ENCODE measurements at regions not wholly inside any gene's neighbourhood (a gene's known extent, or its start where the extent isn't known, plus 50 kb on each side); places are given as distances from the start of the nearest gene placed in this dataset.

- H3K27ac Mint-ChIP-seq, result no peak overlapping the region
- no peaks in the 10 kb centered on the region for H3K27me3 ChIP-seq (replicated peaks in 1 of 2; ENCODE audit: control insufficient read depth in 2 of 2, extremely low read depth in 1 of 2, insufficient read depth in 2 of 2, low read length in 1 of 2)
- no peaks in the 10 kb centered on the region for H3K4me1 Mint-ChIP-seq
- ChIA-PET POLR2A (no interaction called here), CTCF (interaction anchor here in 1 of 2 donors (0.7 kb wide), 1 partner anchor 103 kb away, joined by 3 read pairs; no protein-coding TSS in a partner anchor)
- no peaks in the 10 kb centered on the region for H3K36me3 ChIP-seq (ENCODE audit: control insufficient read depth in 2 of 2, extremely low read depth in 1 of 2, insufficient read depth in 1 of 2, low read length in 1 of 2)
- no peak overlapping the region for H3K27ac ChIP-seq (ENCODE audit: low read length)
- H3K9me3 ChIP-seq, result no peaks in the 10 kb centered on the region
- DNase-seq (no peak), ATAC-seq (replicated peaks in 1 of 4) (no peak)
- no peak overlapping the region for H3K4me3 Mint-ChIP-seq
- no peaks in the 10 kb centered on the region for H3K9me3 Mint-ChIP-seq
- peaks cover 8 to 9% of the 10 kb centered on the region in 2 donors for H3K27me3 Mint-ChIP-seq
- WGBS (ENCODE audit: insufficient coverage), result no CpG with 5 or more reads among the region's 3 CpGs
- no peaks in the 10 kb centered on the region for H3K36me3 Mint-ChIP-seq
- no peak overlapping the region for H3K4me3 ChIP-seq (ENCODE audit: control insufficient read depth in 1 of 2, extremely low read depth in 1 of 2, low read length in 1 of 2)
- H3K4me1 ChIP-seq (ENCODE audit: control insufficient read depth in 1 of 2, extremely low read depth in 1 of 2, insufficient read depth in 2 of 2, low read length in 2 of 2), result no peaks in the 10 kb centered on the region
Observed at GRCh38 chr1:78231477-78231876, 185.7 kb downstream of the GIPC2 start.

- H3K4me3 Mint-ChIP-seq, result no peak overlapping the region
- no peaks in the 10 kb centered on the region for H3K4me1 ChIP-seq (ENCODE audit: control insufficient read depth in 1 of 2, extremely low read depth in 1 of 2, insufficient read depth in 2 of 2, low read length in 2 of 2)
- peaks cover 9 to 10% of the 10 kb centered on the region in 2 donors for H3K27me3 Mint-ChIP-seq
- DNase-seq (no peak), ATAC-seq (replicated peaks in 1 of 4) (no peak)
- H3K9me3 Mint-ChIP-seq, result peaks cover 0 to 3% (median 0%) of the 10 kb centered on the region in 3 donors
- ChIA-PET CTCF (interaction anchor here in 1 of 2 donors (0.7 kb wide), 1 partner anchor 103 kb away, joined by 3 read pairs; no protein-coding TSS in a partner anchor), POLR2A (no interaction called here)
- no peaks in the 10 kb centered on the region for H3K27me3 ChIP-seq (replicated peaks in 1 of 2; ENCODE audit: control insufficient read depth in 2 of 2, extremely low read depth in 1 of 2, insufficient read depth in 2 of 2, low read length in 1 of 2)
- no peaks in the 10 kb centered on the region for H3K36me3 ChIP-seq (ENCODE audit: control insufficient read depth in 2 of 2, extremely low read depth in 1 of 2, insufficient read depth in 1 of 2, low read length in 1 of 2)
- H3K4me1 Mint-ChIP-seq, result no peaks in the 10 kb centered on the region
- no peak overlapping the region for H3K27ac ChIP-seq (ENCODE audit: low read length)
- H3K9me3 ChIP-seq, result no peaks in the 10 kb centered on the region
- no peaks in the 10 kb centered on the region for H3K36me3 Mint-ChIP-seq
- H3K27ac Mint-ChIP-seq, result no peak overlapping the region
- H3K4me3 ChIP-seq (ENCODE audit: control insufficient read depth in 1 of 2, extremely low read depth in 1 of 2, low read length in 1 of 2), result no peak overlapping the region
Observed at GRCh38 chr1:78231894-78232293, 186.1 kb downstream of the GIPC2 start.

- DNase-seq (no peak), ATAC-seq (replicated peaks in 1 of 4) (no peak)
- POLR2A ChIA-PET, result no interaction called here
- Histone ChIP-seq H3K27ac (ENCODE audit: low read length) (no peak overlapping the region), H3K36me3 (ENCODE audit: control insufficient read depth in 2 of 2, extremely low read depth in 1 of 2, insufficient read depth in 1 of 2, low read length in 1 of 2) (no peaks in the 10 kb centered on the region), H3K27me3 (replicated peaks in 1 of 2; ENCODE audit: control insufficient read depth in 2 of 2, extremely low read depth in 1 of 2, insufficient read depth in 2 of 2, low read length in 1 of 2) (no peaks in the 10 kb centered on the region), H3K9me3 (no peaks in the 10 kb centered on the region), H3K4me3 (ENCODE audit: control insufficient read depth in 1 of 2, extremely low read depth in 1 of 2, low read length in 1 of 2) (no peak overlapping the region), H3K4me1 (ENCODE audit: control insufficient read depth in 1 of 2, extremely low read depth in 1 of 2, insufficient read depth in 2 of 2, low read length in 2 of 2) (no peaks in the 10 kb centered on the region)
- CTCF ChIA-PET, result no interaction called here
- Mint-ChIP-seq H3K27me3 (peaks cover 6 to 9% of the 10 kb centered on the region in 2 donors), H3K4me1 (no peaks in the 10 kb centered on the region), H3K4me3 (no peak overlapping the region), H3K9me3 (peaks cover 0 to 7% (median 0%) of the 10 kb centered on the region in 3 donors), H3K36me3 (no peaks in the 10 kb centered on the region), H3K27ac (no peak overlapping the region)
Observed at GRCh38 chr1:78232630-78233029, 186.9 kb downstream of the GIPC2 start.

DNA sequence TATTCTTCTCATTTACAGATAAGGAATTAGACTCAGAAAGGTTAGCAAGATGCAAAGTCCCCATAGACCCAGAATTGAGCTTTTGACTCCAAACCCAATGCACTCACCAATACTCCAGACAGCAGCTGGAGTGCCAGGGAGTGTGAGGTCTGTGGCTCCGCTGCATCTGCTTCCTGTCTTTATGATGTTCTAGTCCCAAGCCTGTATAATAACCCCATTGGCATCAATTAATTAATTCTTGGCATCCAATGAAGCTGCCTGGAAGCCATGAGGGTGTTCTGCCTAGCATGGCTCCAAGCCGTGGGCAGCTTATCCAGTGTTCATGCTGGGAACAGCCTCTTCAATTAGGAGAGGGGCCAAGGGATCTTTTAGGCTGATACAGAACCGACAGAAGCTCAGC is 188.7 kb downstream of the GIPC2 start:
- 21% methylated on average over 2 of the region's 3 CpGs for WGBS (ENCODE audit: insufficient coverage)
- no peak overlapping the region for H3K27ac Mint-ChIP-seq
- no peak for ATAC-seq (replicated peaks in 1 of 4)
- Histone ChIP-seq H3K36me3 (ENCODE audit: control insufficient read depth in 2 of 2, extremely low read depth in 1 of 2, insufficient read depth in 1 of 2, low read length in 1 of 2) (no peaks in the 10 kb centered on the region), H3K27me3 (replicated peaks in 1 of 2; ENCODE audit: control insufficient read depth in 2 of 2, extremely low read depth in 1 of 2, insufficient read depth in 2 of 2, low read length in 1 of 2) (no peaks in the 10 kb centered on the region), H3K9me3 (no peaks in the 10 kb centered on the region), H3K4me1 (ENCODE audit: control insufficient read depth in 1 of 2, extremely low read depth in 1 of 2, insufficient read depth in 2 of 2, low read length in 2 of 2) (no peaks in the 10 kb centered on the region), H3K4me3 (ENCODE audit: control insufficient read depth in 1 of 2, extremely low read depth in 1 of 2, low read length in 1 of 2) (no peak overlapping the region), H3K27ac (ENCODE audit: low read length) (no peak overlapping the region)
- no peak for DNase-seq
- peaks cover 0 to 14% (median 10%) of the 10 kb centered on the region in 3 donors for H3K9me3 Mint-ChIP-seq
- CTCF ChIA-PET, result no interaction called here
- H3K4me3 Mint-ChIP-seq, result no peak overlapping the region
- no peaks in the 10 kb centered on the region for H3K36me3 Mint-ChIP-seq
- peaks cover 6 to 9% of the 10 kb centered on the region in 2 donors for H3K27me3 Mint-ChIP-seq
- POLR2A ChIA-PET, result no interaction called here
- no peaks in the 10 kb centered on the region for H3K4me1 Mint-ChIP-seq

DNA sequence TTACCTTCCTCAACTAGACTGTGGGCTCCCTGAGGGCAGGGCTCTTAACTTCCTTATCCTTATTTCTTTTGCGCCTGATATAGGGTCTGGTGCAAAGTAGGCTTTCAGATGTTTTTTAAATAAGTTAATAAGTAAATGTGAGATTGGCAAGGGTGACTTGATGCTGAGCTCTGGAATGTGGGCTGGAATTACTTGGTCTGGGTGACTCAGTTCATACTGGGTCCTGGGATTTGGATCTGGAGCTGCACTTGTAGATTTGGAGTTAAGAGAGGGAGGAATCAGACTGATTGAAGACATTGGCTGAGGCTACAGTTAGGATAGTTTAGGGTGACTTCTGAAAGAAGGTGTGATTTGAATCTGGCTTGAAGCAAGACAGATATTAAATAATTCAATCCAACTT is 190.9 kb downstream of the GIPC2 start:
- Mint-ChIP-seq H3K36me3 (no peaks in the 10 kb centered on the region), H3K4me3 (no peak overlapping the region), H3K27me3 (peaks cover 2 to 5% of the 10 kb centered on the region in 2 donors), H3K4me1 (no peaks in the 10 kb centered on the region), H3K9me3 (peaks cover 6 to 14% (median 14%) of the 10 kb centered on the region in 3 donors), H3K27ac (no peak overlapping the region)
- Histone ChIP-seq H3K4me1 (ENCODE audit: control insufficient read depth in 1 of 2, extremely low read depth in 1 of 2, insufficient read depth in 2 of 2, low read length in 2 of 2) (no peaks in the 10 kb centered on the region), H3K9me3 (no peaks in the 10 kb centered on the region), H3K4me3 (ENCODE audit: control insufficient read depth in 1 of 2, extremely low read depth in 1 of 2, low read length in 1 of 2) (no peak overlapping the region), H3K36me3 (ENCODE audit: control insufficient read depth in 2 of 2, extremely low read depth in 1 of 2, insufficient read depth in 1 of 2, low read length in 1 of 2) (no peaks in the 10 kb centered on the region), H3K27ac (ENCODE audit: low read length) (no peak overlapping the region), H3K27me3 (replicated peaks in 1 of 2; ENCODE audit: control insufficient read depth in 2 of 2, extremely low read depth in 1 of 2, insufficient read depth in 2 of 2, low read length in 1 of 2) (no peaks in the 10 kb centered on the region)
- ATAC-seq (replicated peaks in 1 of 4) (no peak), DNase-seq (no peak)
- POLR2A ChIA-PET, result no interaction called here
- WGBS (ENCODE audit: insufficient coverage), result 67% methylated on average over 1 of the region's 1 CpG
- CTCF ChIA-PET, result no interaction called here

- Histone ChIP-seq H3K27ac (ENCODE audit: low read length) (no peak overlapping the region), H3K27me3 (replicated peaks in 1 of 2; ENCODE audit: control insufficient read depth in 2 of 2, extremely low read depth in 1 of 2, insufficient read depth in 2 of 2, low read length in 1 of 2) (no peaks in the 10 kb centered on the region), H3K9me3 (no peaks in the 10 kb centered on the region), H3K4me3 (ENCODE audit: control insufficient read depth in 1 of 2, extremely low read depth in 1 of 2, low read length in 1 of 2) (no peak overlapping the region), H3K36me3 (ENCODE audit: control insufficient read depth in 2 of 2, extremely low read depth in 1 of 2, insufficient read depth in 1 of 2, low read length in 1 of 2) (no peaks in the 10 kb centered on the region), H3K4me1 (ENCODE audit: control insufficient read depth in 1 of 2, extremely low read depth in 1 of 2, insufficient read depth in 2 of 2, low read length in 2 of 2) (no peaks in the 10 kb centered on the region)
- Mint-ChIP-seq H3K4me1 (no peaks in the 10 kb centered on the region), H3K9me3 (peaks cover 6 to 14% (median 14%) of the 10 kb centered on the region in 3 donors), H3K27ac (no peak overlapping the region), H3K36me3 (no peaks in the 10 kb centered on the region), H3K4me3 (no peak overlapping the region), H3K27me3 (peaks cover 2 to 5% of the 10 kb centered on the region in 2 donors)
- ChIA-PET POLR2A (no interaction called here), CTCF (no interaction called here)
- DNase-seq, result no peak
- ATAC-seq (replicated peaks in 1 of 4), result no peak
- WGBS (ENCODE audit: insufficient coverage), result 43% methylated on average over 1 of the region's 4 CpGs
Observed at GRCh38 chr1:78237364-78237916, 191.7 kb downstream of the GIPC2 start.

- Mint-ChIP-seq H3K27me3 (peaks cover 2 to 5% of the 10 kb centered on the region in 2 donors), H3K9me3 (peaks cover 6 to 14% (median 14%) of the 10 kb centered on the region in 3 donors), H3K4me1 (no peaks in the 10 kb centered on the region), H3K36me3 (no peaks in the 10 kb centered on the region), H3K4me3 (no peak overlapping the region), H3K27ac (no peak overlapping the region)
- ChIA-PET POLR2A (no interaction called here), CTCF (no interaction called here)
- no CpG with 5 or more reads among the region's 2 CpGs for WGBS (ENCODE audit: insufficient coverage)
- H3K4me3 ChIP-seq (ENCODE audit: control insufficient read depth in 1 of 2, extremely low read depth in 1 of 2, low read length in 1 of 2), result no peak overlapping the region
- H3K27ac ChIP-seq (ENCODE audit: low read length), result no peak overlapping the region
- no peak for DNase-seq
- H3K4me1 ChIP-seq (ENCODE audit: control insufficient read depth in 1 of 2, extremely low read depth in 1 of 2, insufficient read depth in 2 of 2, low read length in 2 of 2), result no peaks in the 10 kb centered on the region
- no peaks in the 10 kb centered on the region for H3K27me3 ChIP-seq (replicated peaks in 1 of 2; ENCODE audit: control insufficient read depth in 2 of 2, extremely low read depth in 1 of 2, insufficient read depth in 2 of 2, low read length in 1 of 2)
- ATAC-seq (replicated peaks in 1 of 4), result no peak
- H3K9me3 ChIP-seq, result no peaks in the 10 kb centered on the region
- no peaks in the 10 kb centered on the region for H3K36me3 ChIP-seq (ENCODE audit: control insufficient read depth in 2 of 2, extremely low read depth in 1 of 2, insufficient read depth in 1 of 2, low read length in 1 of 2)
Observed at GRCh38 chr1:78240191-78240590, 194.4 kb downstream of the GIPC2 start.
